ENCODE measurements at regions not wholly inside any gene's neighbourhood (a gene's known extent, or its start where the extent isn't known, plus 50 kb on each side); places are given as distances from the start of the nearest gene placed in this dataset.

DNA sequence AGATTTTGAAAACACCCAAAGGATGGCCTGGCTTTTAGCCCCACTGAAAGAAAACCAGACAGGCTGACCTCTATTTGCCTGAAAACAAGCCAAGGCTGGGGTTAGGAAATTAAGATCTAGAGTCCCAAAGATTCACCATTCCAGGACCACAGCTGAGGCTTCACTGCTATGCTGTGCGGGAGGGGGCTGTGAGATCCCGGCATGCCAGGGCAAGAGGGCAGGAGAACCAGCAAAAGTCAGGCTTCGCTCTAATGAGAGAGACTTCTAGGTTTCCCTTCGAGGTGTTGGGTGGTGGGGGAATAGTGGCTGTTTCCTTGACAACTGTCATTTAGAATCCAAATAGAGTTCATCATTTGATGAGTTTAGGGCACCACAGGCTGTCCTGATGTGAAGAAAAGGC is 152.9 kb upstream of the NFIB start:
- TF ChIP-seq POLR2AphosphoS5 (IDR thresholded peaks at IDR 0.05; ENCODE audit: low read depth, low read length) (no peak), TAF1 (IDR thresholded peaks at IDR 0.05; ENCODE audit: borderline replicate concordance, insufficient read depth, low read length) (no peak), FOXP2 (optimal IDR thresholded peaks at IDR 0.05; ENCODE audit: borderline replicate concordance, extremely low read depth, extremely low read length, insufficient read depth) (no peak), SIN3A (IDR thresholded peaks at IDR 0.05; ENCODE audit: borderline replicate concordance, insufficient read depth, low read length) (no peak)
- TF ChIP-seq, protein P1, sequence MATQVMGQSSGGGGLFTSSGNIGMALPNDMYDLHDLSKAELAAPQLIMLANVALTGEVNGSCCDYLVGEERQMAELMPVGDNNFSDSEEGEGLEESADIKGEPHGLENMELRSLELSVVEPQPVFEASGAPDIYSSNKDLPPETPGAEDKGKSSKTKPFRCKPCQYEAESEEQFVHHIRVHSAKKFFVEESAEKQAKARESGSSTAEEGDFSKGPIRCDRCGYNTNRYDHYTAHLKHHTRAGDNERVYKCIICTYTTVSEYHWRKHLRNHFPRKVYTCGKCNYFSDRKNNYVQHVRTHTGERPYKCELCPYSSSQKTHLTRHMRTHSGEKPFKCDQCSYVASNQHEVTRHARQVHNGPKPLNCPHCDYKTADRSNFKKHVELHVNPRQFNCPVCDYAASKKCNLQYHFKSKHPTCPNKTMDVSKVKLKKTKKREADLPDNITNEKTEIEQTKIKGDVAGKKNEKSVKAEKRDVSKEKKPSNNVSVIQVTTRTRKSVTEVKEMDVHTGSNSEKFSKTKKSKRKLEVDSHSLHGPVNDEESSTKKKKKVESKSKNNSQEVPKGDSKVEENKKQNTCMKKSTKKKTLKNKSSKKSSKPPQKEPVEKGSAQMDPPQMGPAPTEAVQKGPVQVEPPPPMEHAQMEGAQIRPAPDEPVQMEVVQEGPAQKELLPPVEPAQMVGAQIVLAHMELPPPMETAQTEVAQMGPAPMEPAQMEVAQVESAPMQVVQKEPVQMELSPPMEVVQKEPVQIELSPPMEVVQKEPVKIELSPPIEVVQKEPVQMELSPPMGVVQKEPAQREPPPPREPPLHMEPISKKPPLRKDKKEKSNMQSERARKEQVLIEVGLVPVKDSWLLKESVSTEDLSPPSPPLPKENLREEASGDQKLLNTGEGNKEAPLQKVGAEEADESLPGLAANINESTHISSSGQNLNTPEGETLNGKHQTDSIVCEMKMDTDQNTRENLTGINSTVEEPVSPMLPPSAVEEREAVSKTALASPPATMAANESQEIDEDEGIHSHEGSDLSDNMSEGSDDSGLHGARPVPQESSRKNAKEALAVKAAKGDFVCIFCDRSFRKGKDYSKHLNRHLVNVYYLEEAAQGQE (IDR thresholded peaks at IDR 0.05; ENCODE audit: insufficient read depth in 1 of 2, low read depth in 2 of 2, low read length in 2 of 2), result no peak

- no peak for TF ChIP-seq FOXP2 (optimal IDR thresholded peaks at IDR 0.05; ENCODE audit: borderline replicate concordance, extremely low read depth, extremely low read length, insufficient read depth)
- TF ChIP-seq SIN3A (IDR thresholded peaks at IDR 0.05; ENCODE audit: borderline replicate concordance, insufficient read depth, low read length), result no peak
- no peak for TF ChIP-seq POLR2AphosphoS5 (IDR thresholded peaks at IDR 0.05; ENCODE audit: low read depth, low read length)
- TF ChIP-seq TAF1 (IDR thresholded peaks at IDR 0.05; ENCODE audit: borderline replicate concordance, insufficient read depth, low read length), result no peak
Observed at GRCh38 chr9:14466429-14466818, 152.5 kb upstream of the NFIB start.

DNA sequence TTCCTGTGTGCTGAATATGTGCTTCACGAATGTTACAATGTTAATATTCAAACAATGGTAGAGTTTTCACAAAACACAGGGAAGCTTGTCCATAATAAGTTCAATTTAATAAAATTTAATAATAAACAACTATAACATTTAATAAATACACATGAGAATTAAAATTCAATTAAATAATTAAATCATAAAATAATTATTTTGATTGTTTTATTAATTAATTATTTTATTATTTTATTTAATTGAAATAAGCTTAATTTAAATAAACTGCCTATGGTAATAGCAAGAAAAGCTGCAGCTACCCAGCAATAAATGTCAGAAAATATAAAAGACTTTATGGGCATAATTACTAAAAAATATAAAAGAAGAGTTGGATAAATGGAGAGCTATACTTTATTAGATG is 149.0 kb upstream of the NFIB start:
- TF ChIP-seq, protein P1 (IDR thresholded peaks at IDR 0.05; ENCODE audit: insufficient read depth in 1 of 2, low read depth in 2 of 2, low read length in 2 of 2), result no peak
- no peak for TF ChIP-seq SIN3A (IDR thresholded peaks at IDR 0.05; ENCODE audit: borderline replicate concordance, insufficient read depth, low read length)

DNA sequence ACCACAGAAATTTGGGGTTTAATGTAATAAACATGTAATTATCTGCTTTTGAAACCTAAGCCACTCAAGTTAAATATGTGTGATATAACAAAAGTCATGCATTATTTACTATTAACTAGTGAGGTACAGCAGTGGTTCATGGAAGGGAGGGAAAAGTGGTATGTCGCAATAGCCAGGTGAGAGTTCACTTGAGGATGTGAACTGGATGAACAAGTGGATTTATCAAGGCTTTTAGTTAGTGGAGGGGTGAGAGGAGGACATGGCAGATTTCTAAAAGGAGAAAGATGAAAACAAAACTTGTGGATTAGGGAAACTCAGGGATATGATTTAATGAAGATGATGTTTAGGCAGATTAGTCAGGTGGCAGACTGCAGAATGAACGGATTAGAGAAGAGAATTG is 141.3 kb upstream of the NFIB start:
- TF ChIP-seq POLR2AphosphoS5 (IDR thresholded peaks at IDR 0.05; ENCODE audit: low read depth, low read length) (no peak), SIN3A (IDR thresholded peaks at IDR 0.05; ENCODE audit: borderline replicate concordance, insufficient read depth, low read length) (no peak), FOXP2 (optimal IDR thresholded peaks at IDR 0.05; ENCODE audit: borderline replicate concordance, extremely low read depth, extremely low read length, insufficient read depth) (no peak), TAF1 (IDR thresholded peaks at IDR 0.05; ENCODE audit: borderline replicate concordance, insufficient read depth, low read length) (no peak)
- TF ChIP-seq, protein P1 (IDR thresholded peaks at IDR 0.05; ENCODE audit: insufficient read depth in 1 of 2, low read depth in 2 of 2, low read length in 2 of 2), result no peak

- TF ChIP-seq FOXP2 (optimal IDR thresholded peaks at IDR 0.05; ENCODE audit: borderline replicate concordance, extremely low read depth, extremely low read length, insufficient read depth) (no peak), SIN3A (IDR thresholded peaks at IDR 0.05; ENCODE audit: borderline replicate concordance, insufficient read depth, low read length) (no peak), POLR2AphosphoS5 (IDR thresholded peaks at IDR 0.05; ENCODE audit: low read depth, low read length) (no peak), TAF1 (IDR thresholded peaks at IDR 0.05; ENCODE audit: borderline replicate concordance, insufficient read depth, low read length) (no peak)
- TF ChIP-seq, protein P1 (IDR thresholded peaks at IDR 0.05; ENCODE audit: insufficient read depth in 1 of 2, low read depth in 2 of 2, low read length in 2 of 2), result no peak
Observed at GRCh38 chr9:14453286-14453685, 139.3 kb upstream of the NFIB start.
